ENCODE measurements at regions not wholly inside any gene's neighbourhood (a gene's known extent, or its start where the extent isn't known, plus 50 kb on each side); places are given as distances from the start of the nearest gene placed in this dataset.

GRCh38 chr1:90856463-90857007 is 139.4 kb upstream of the BARHL2 start:
- TF ChIP-seq CTCF (IDR thresholded peaks at IDR 0.05) = no peak
- no peak for TF ChIP-seq EP300 (IDR thresholded peaks at IDR 0.05)
- no peak for TF ChIP-seq POLR2A (IDR thresholded peaks at IDR 0.05)

Measured in tibial nerve (tissue), 4 donors.